ENCODE measurements at regions not wholly inside any gene's neighbourhood (a gene's known extent, or its start where the extent isn't known, plus 50 kb on each side); places are given as distances from the start of the nearest gene placed in this dataset.

GRCh38 chr16:9610727-9611126, 519.3 kb downstream of the HAPSTR1 start:
- BruUV-seq (replicated peaks), result no TSS peak
- 0 out of 5 replicates have a peak, but pooled peaks cover 0 to 4% of the 10 kb centered on the region in 2 experiments for H3K27me3 ChIP-seq (ENCODE audit: control insufficient read depth in 2 of 2, insufficient read depth in 2 of 2, low read length in 2 of 2)
- intact Hi-C loops (cut with micrococcal nuclease), result no loop called here
- TF ChIP-seq FOXM1 (IDR thresholded peaks at IDR 0.05; ENCODE audit: low read depth) (no peak), FOXM1 (CRISPR knock-in tag; IDR thresholded peaks at IDR 0.05; ENCODE audit: low read depth) (no peak), ZBTB49 (CRISPR knock-in tag; IDR thresholded peaks at IDR 0.05; ENCODE audit: borderline replicate concordance) (no peak), PPARD (CRISPR knock-in tag; IDR thresholded peaks at IDR 0.05) (no peak), HDAC8 (tag; IDR thresholded peaks at IDR 0.05) (no peak), ZBED1 (IDR thresholded peaks at IDR 0.05) (no peak), CBFA2T2 (conservative IDR thresholded peaks at IDR 0.05) (0 out of 2 replicates have a peak, but pooled peaks have one; percentile 22), TEAD4 (IDR thresholded peaks at IDR 0.05; ENCODE audit: low read length) (no peak), TEAD4 (CRISPR knock-in tag; IDR thresholded peaks at IDR 0.05; ENCODE audit: borderline replicate concordance) (no peak), RBM22 (IDR thresholded peaks at IDR 0.05; ENCODE audit: low read depth, low read length, poor library complexity, severe bottlenecking) (no peak), ATF1 (CRISPR knock-in tag; IDR thresholded peaks at IDR 0.05) (no peak), ATF1 (tag; IDR thresholded peaks at IDR 0.05) (no peak), SRSF7 (optimal IDR thresholded peaks at IDR 0.05; ENCODE audit: low read depth, low read length) (no peak), HMBOX1 (IDR thresholded peaks at IDR 0.05) (no peak), STAT5B (CRISPR knock-in tag; IDR thresholded peaks at IDR 0.05) (no peak), ZNF584 (CRISPR knock-in tag; IDR thresholded peaks at IDR 0.05; ENCODE audit: low read depth) (no peak), TFAP4 (CRISPR knock-in tag; IDR thresholded peaks at IDR 0.05; ENCODE audit: borderline replicate concordance) (no peak), ZNF445 (CRISPR knock-in tag; IDR thresholded peaks at IDR 0.05; ENCODE audit: low read depth) (no peak), ELF1 (tag; IDR thresholded peaks at IDR 0.05) (peak; percentile 61), ZNF511 (CRISPR knock-in tag; IDR thresholded peaks at IDR 0.05) (no peak), MAFF (IDR thresholded peaks at IDR 0.05; ENCODE audit: low read length) (no peak), NFRKB (IDR thresholded peaks at IDR 0.05; ENCODE audit: low read depth) (no peak)

More at GRCh38 chr16:9610727-9611126, 519.3 kb downstream of the HAPSTR1 start:
- CTCF ChIA-PET (ENCODE audit: low intra/inter-chr PET ratio), result no interaction called here
- in situ Hi-C loops (cut with MboI), result no loop called here
- Histone ChIP-seq H3K4me1 (replicated peaks in 1 of 2; ENCODE audit: control insufficient read depth in 2 of 2, insufficient read depth in 2 of 2, low read length in 2 of 2) (no peaks in the 10 kb centered on the region), H3K27ac (ENCODE audit: extremely low read depth, low read depth, low read length) (no peak overlapping the region), H3K9me1 (ENCODE audit: control insufficient read depth, insufficient read depth, low read length) (no peaks in the 10 kb centered on the region), H3K4me3 (no peak overlapping the region), H4K20me1 (replicated peaks; ENCODE audit: control insufficient read depth, insufficient read depth, low read length) (no peaks in the 10 kb centered on the region), H3K79me2 (ENCODE audit: control insufficient read depth, insufficient read depth, low read length) (no peaks in the 10 kb centered on the region), H2AFZ (ENCODE audit: low read depth, low read length) (peak overlapping the region; percentile 42), H3K9ac (ENCODE audit: insufficient read depth in 1 of 2, low read depth in 2 of 2, low read length in 2 of 2) (no peak overlapping the region), H3K9me3 (replicated peaks; ENCODE audit: control insufficient read depth, insufficient read depth, low read depth, low read length) (no peaks in the 10 kb centered on the region; the same call in 1 of the 2 replicates), H3K4me2 (ENCODE audit: insufficient read depth, low read length) (no peak overlapping the region), H3K36me3 (ENCODE audit: control insufficient read depth, insufficient read depth, low read length) (no peaks in the 10 kb centered on the region)
- POLR2A ChIA-PET, result interaction anchor here (0.5 to 3.1 kb wide), 3 partner anchors 11 to 775 kb away, joined by 4 to 15 read pairs (median 4); partner anchors contain the start of gene ATF7IP2
- DNase-seq (ENCODE audit: extremely low read depth in 1 of 4, low spot score in 3 of 4), result peak in 1 of 4 experiments; percentile 12
- no peak for FAIRE-seq
- no peak for ATAC-seq
- 16% methylated on average over 5 of the region's 5 CpGs for WGBS (ENCODE audit: insufficient coverage, low coverage, missing lambda C conversion rate)
